ENCODE measurements at regions not wholly inside any gene's neighbourhood (a gene's known extent, or its start where the extent isn't known, plus 50 kb on each side); places are given as distances from the start of the nearest gene placed in this dataset.

- TF ChIP-seq CTCF (IDR thresholded peaks at IDR 0.05): no peak
- ATAC-seq (ENCODE audit: low FRiP score) (no peak), DNase-seq (ENCODE audit: low spot score) (no peak)
Observed at GRCh38 chr6:111978532-111979149, 75.3 kb upstream of the CCN6 start.

- DNase-seq (ENCODE audit: low spot score): no peak
- no peak for ATAC-seq (ENCODE audit: low FRiP score)
- no peak for TF ChIP-seq CTCF (IDR thresholded peaks at IDR 0.05)
Observed at GRCh38 chr6:111979633-111980032, 74.3 kb upstream of the CCN6 start.

GRCh38 chr6:111980143-111980542 is 73.8 kb upstream of the CCN6 start:
- no peak for ATAC-seq (ENCODE audit: low FRiP score)
- no peak for TF ChIP-seq CTCF (IDR thresholded peaks at IDR 0.05)
- DNase-seq (ENCODE audit: low spot score): no peak

GRCh38 chr6:111980971-111981840 is 72.7 kb upstream of the CCN6 start:
- DNase-seq (ENCODE audit: low spot score) (no peak), ATAC-seq (ENCODE audit: low FRiP score) (no peak)
- no peak for TF ChIP-seq CTCF (IDR thresholded peaks at IDR 0.05)

GRCh38 chr6:111982681-111983080 is 71.2 kb upstream of the CCN6 start:
- ATAC-seq (ENCODE audit: low FRiP score) (no peak), DNase-seq (ENCODE audit: low spot score) (no peak)
- TF ChIP-seq CTCF (IDR thresholded peaks at IDR 0.05): no peak

- no peak for TF ChIP-seq CTCF (IDR thresholded peaks at IDR 0.05)
- ATAC-seq (ENCODE audit: low FRiP score): no peak
Observed at GRCh38 chr6:111983193-111983592, 70.7 kb upstream of the CCN6 start.

GRCh38 chr6:111984081-111984480 is 69.8 kb upstream of the CCN6 start:
- DNase-seq (ENCODE audit: low spot score) (no peak), ATAC-seq (ENCODE audit: low FRiP score) (no peak)
- TF ChIP-seq CTCF (IDR thresholded peaks at IDR 0.05): no peak

More at GRCh38 chr6:111983193-111983592, 70.7 kb upstream of the CCN6 start:
- DNase-seq (ENCODE audit: low spot score): no peak

All from omental fat pad (tissue), 3 donors.